ENCODE measurements at regions not wholly inside any gene's neighbourhood (a gene's known extent, or its start where the extent isn't known, plus 50 kb on each side); places are given as distances from the start of the nearest gene placed in this dataset.

DNA sequence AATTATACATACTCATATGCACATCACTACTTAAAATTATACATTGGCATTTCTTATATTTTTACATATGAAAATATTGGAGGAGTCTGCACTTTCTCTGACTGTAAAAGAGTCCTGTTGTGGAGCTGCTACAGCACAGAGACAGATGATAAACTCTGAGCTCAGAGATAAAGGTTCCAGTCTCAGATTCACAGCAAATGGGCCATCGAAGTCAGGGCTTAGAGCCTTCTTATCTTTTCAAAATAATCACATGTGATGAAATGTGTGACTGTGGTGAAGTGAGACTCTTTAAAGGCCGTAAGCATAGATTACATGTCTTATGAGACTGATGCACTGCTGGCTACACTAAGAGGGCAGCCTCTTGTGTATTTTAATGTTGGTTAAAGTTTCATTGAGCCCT, 187.5 kb upstream of the SYNPR start:
- Histone ChIP-seq H3K27me3 (replicated peaks in 2 of 5; ENCODE audit: control insufficient read depth in 4 of 5, insufficient read depth in 5 of 5, low read length in 4 of 5) (no peaks in the 10 kb centered on the region), H3K27ac (ENCODE audit: insufficient read depth in 1 of 2, low read depth in 1 of 2, low read length in 2 of 2, poor library complexity in 1 of 2, severe bottlenecking in 2 of 2) (no peak overlapping the region), H3K4me3 (ENCODE audit: control insufficient read depth in 1 of 7, extremely low read depth in 1 of 7, insufficient read depth in 4 of 7, low read depth in 2 of 7, low read length in 6 of 7) (no peak overlapping the region), H3K36me3 (ENCODE audit: control insufficient read depth in 4 of 4, insufficient read depth in 4 of 4, low read length in 3 of 4) (no peaks in the 10 kb centered on the region), H3K9me3 (ENCODE audit: control extremely low read depth in 1 of 5, control insufficient read depth in 4 of 5, insufficient read depth in 2 of 5, low read depth in 1 of 5, low read length in 4 of 5) (no peaks in the 10 kb centered on the region), H3K4me1 (ENCODE audit: control extremely low read depth in 1 of 4, control insufficient read depth in 4 of 4, insufficient read depth in 4 of 4, low read length in 3 of 4) (no peaks in the 10 kb centered on the region)
- ChIA-PET CTCF (no interaction called here), POLR2A (no interaction called here)
- DNase-seq = no peak
- 86% methylated on average over 2 of the region's 2 CpGs for WGBS (ENCODE audit: insufficient coverage)

- ChIA-PET POLR2A (interaction anchor here (0.6 kb wide), 1 partner anchor 27 kb away, joined by 3 read pairs; no protein-coding TSS in a partner anchor), CTCF (no interaction called here)
- 46% methylated on average over 2 of the region's 5 CpGs for WGBS (ENCODE audit: insufficient coverage)
- no peaks in the 10 kb centered on the region for H3K9me3 ChIP-seq (ENCODE audit: control extremely low read depth in 1 of 5, control insufficient read depth in 4 of 5, insufficient read depth in 2 of 5, low read depth in 1 of 5, low read length in 4 of 5)
- no peaks in the 10 kb centered on the region for H3K27me3 ChIP-seq (replicated peaks in 2 of 5; ENCODE audit: control insufficient read depth in 4 of 5, insufficient read depth in 5 of 5, low read length in 4 of 5)
- no peak for DNase-seq
- H3K4me3 ChIP-seq (ENCODE audit: control insufficient read depth in 1 of 7, extremely low read depth in 1 of 7, insufficient read depth in 4 of 7, low read depth in 2 of 7, low read length in 6 of 7) = no peak overlapping the region
- H3K27ac ChIP-seq (ENCODE audit: insufficient read depth in 1 of 2, low read depth in 1 of 2, low read length in 2 of 2, poor library complexity in 1 of 2, severe bottlenecking in 2 of 2) = no peak overlapping the region
- no peaks in the 10 kb centered on the region for H3K36me3 ChIP-seq (ENCODE audit: control insufficient read depth in 4 of 4, insufficient read depth in 4 of 4, low read length in 3 of 4)
- no peaks in the 10 kb centered on the region for H3K4me1 ChIP-seq (ENCODE audit: control extremely low read depth in 1 of 4, control insufficient read depth in 4 of 4, insufficient read depth in 4 of 4, low read length in 3 of 4)
These were observed 185.6 kb upstream of the SYNPR start for GRCh38 chr3:63092515-63092914.

- H3K27ac ChIP-seq (ENCODE audit: insufficient read depth in 1 of 2, low read depth in 1 of 2, low read length in 2 of 2, poor library complexity in 1 of 2, severe bottlenecking in 2 of 2) = no peak overlapping the region
- ChIA-PET CTCF (interaction anchor here (0.7 kb wide), 1 partner anchor 9 kb away, joined by 3 read pairs; no protein-coding TSS in a partner anchor), POLR2A (no interaction called here)
- no peak for DNase-seq
- H3K36me3 ChIP-seq (ENCODE audit: control insufficient read depth in 4 of 4, insufficient read depth in 4 of 4, low read length in 3 of 4) = no peaks in the 10 kb centered on the region
- no peaks in the 10 kb centered on the region for H3K27me3 ChIP-seq (replicated peaks in 2 of 5; ENCODE audit: control insufficient read depth in 4 of 5, insufficient read depth in 5 of 5, low read length in 4 of 5)
- H3K9me3 ChIP-seq (ENCODE audit: control extremely low read depth in 1 of 5, control insufficient read depth in 4 of 5, insufficient read depth in 2 of 5, low read depth in 1 of 5, low read length in 4 of 5) = no peaks in the 10 kb centered on the region
- no peak overlapping the region for H3K4me3 ChIP-seq (ENCODE audit: control insufficient read depth in 1 of 7, extremely low read depth in 1 of 7, insufficient read depth in 4 of 7, low read depth in 2 of 7, low read length in 6 of 7)
- no peaks in the 10 kb centered on the region for H3K4me1 ChIP-seq (ENCODE audit: control extremely low read depth in 1 of 4, control insufficient read depth in 4 of 4, insufficient read depth in 4 of 4, low read length in 3 of 4)
- 100% methylated on average over 1 of the region's 4 CpGs for WGBS (ENCODE audit: insufficient coverage)
These were observed 183.3 kb upstream of the SYNPR start for GRCh38 chr3:63094642-63095408.

GRCh38 chr3:63096248-63097058, 181.7 kb upstream of the SYNPR start:
- no peak overlapping the region for H3K27ac ChIP-seq (ENCODE audit: insufficient read depth in 1 of 2, low read depth in 1 of 2, low read length in 2 of 2, poor library complexity in 1 of 2, severe bottlenecking in 2 of 2)
- no peaks in the 10 kb centered on the region for H3K4me1 ChIP-seq (ENCODE audit: control extremely low read depth in 1 of 4, control insufficient read depth in 4 of 4, insufficient read depth in 4 of 4, low read length in 3 of 4)
- no peaks in the 10 kb centered on the region for H3K27me3 ChIP-seq (replicated peaks in 2 of 5; ENCODE audit: control insufficient read depth in 4 of 5, insufficient read depth in 5 of 5, low read length in 4 of 5)
- 95% methylated on average over 32 of the region's 32 CpGs for WGBS (ENCODE audit: insufficient coverage)
- POLR2A ChIA-PET = no interaction called here
- H3K4me3 ChIP-seq (ENCODE audit: control insufficient read depth in 1 of 7, extremely low read depth in 1 of 7, insufficient read depth in 4 of 7, low read depth in 2 of 7, low read length in 6 of 7) = no peak overlapping the region
- H3K9me3 ChIP-seq (ENCODE audit: control extremely low read depth in 1 of 5, control insufficient read depth in 4 of 5, insufficient read depth in 2 of 5, low read depth in 1 of 5, low read length in 4 of 5) = no peaks in the 10 kb centered on the region
- DNase-seq = no peak
- H3K36me3 ChIP-seq (ENCODE audit: control insufficient read depth in 4 of 4, insufficient read depth in 4 of 4, low read length in 3 of 4) = no peaks in the 10 kb centered on the region
- CTCF ChIA-PET = interaction anchor here (1.3 kb wide), 1 partner anchor 22 kb away, joined by 4 read pairs; no protein-coding TSS in a partner anchor

- CTCF ChIA-PET = no interaction called here
- no peaks in the 10 kb centered on the region for H3K9me3 ChIP-seq (ENCODE audit: control extremely low read depth in 1 of 5, control insufficient read depth in 4 of 5, insufficient read depth in 2 of 5, low read depth in 1 of 5, low read length in 4 of 5)
- H3K27me3 ChIP-seq (replicated peaks in 2 of 5; ENCODE audit: control insufficient read depth in 4 of 5, insufficient read depth in 5 of 5, low read length in 4 of 5) = no peaks in the 10 kb centered on the region
- POLR2A ChIA-PET = no interaction called here
- no peaks in the 10 kb centered on the region for H3K4me1 ChIP-seq (ENCODE audit: control extremely low read depth in 1 of 4, control insufficient read depth in 4 of 4, insufficient read depth in 4 of 4, low read length in 3 of 4)
- no peak for DNase-seq
- no peak overlapping the region for H3K4me3 ChIP-seq (ENCODE audit: control insufficient read depth in 1 of 7, extremely low read depth in 1 of 7, insufficient read depth in 4 of 7, low read depth in 2 of 7, low read length in 6 of 7)
- 99% methylated on average over 7 of the region's 11 CpGs for WGBS (ENCODE audit: insufficient coverage)
- no peak overlapping the region for H3K27ac ChIP-seq (ENCODE audit: insufficient read depth in 1 of 2, low read depth in 1 of 2, low read length in 2 of 2, poor library complexity in 1 of 2, severe bottlenecking in 2 of 2)
- no peaks in the 10 kb centered on the region for H3K36me3 ChIP-seq (ENCODE audit: control insufficient read depth in 4 of 4, insufficient read depth in 4 of 4, low read length in 3 of 4)
These were observed 180.7 kb upstream of the SYNPR start for GRCh38 chr3:63097396-63097795.

- no peaks in the 10 kb centered on the region for H3K4me1 ChIP-seq (ENCODE audit: control extremely low read depth in 1 of 4, control insufficient read depth in 4 of 4, insufficient read depth in 4 of 4, low read length in 3 of 4)
- ChIA-PET POLR2A (no interaction called here), CTCF (no interaction called here)
- DNase-seq = no peak
- H3K4me3 ChIP-seq (ENCODE audit: control insufficient read depth in 1 of 7, extremely low read depth in 1 of 7, insufficient read depth in 4 of 7, low read depth in 2 of 7, low read length in 6 of 7) = no peak overlapping the region
- H3K27me3 ChIP-seq (replicated peaks in 2 of 5; ENCODE audit: control insufficient read depth in 4 of 5, insufficient read depth in 5 of 5, low read length in 4 of 5) = no peaks in the 10 kb centered on the region
- H3K36me3 ChIP-seq (ENCODE audit: control insufficient read depth in 4 of 4, insufficient read depth in 4 of 4, low read length in 3 of 4) = no peaks in the 10 kb centered on the region
- WGBS (ENCODE audit: insufficient coverage) = 92% methylated on average over 3 of the region's 3 CpGs
- no peaks in the 10 kb centered on the region for H3K9me3 ChIP-seq (ENCODE audit: control extremely low read depth in 1 of 5, control insufficient read depth in 4 of 5, insufficient read depth in 2 of 5, low read depth in 1 of 5, low read length in 4 of 5)
- H3K27ac ChIP-seq (ENCODE audit: insufficient read depth in 1 of 2, low read depth in 1 of 2, low read length in 2 of 2, poor library complexity in 1 of 2, severe bottlenecking in 2 of 2) = no peak overlapping the region
These were observed 161.2 kb upstream of the SYNPR start for GRCh38 chr3:63116922-63117321.

DNA sequence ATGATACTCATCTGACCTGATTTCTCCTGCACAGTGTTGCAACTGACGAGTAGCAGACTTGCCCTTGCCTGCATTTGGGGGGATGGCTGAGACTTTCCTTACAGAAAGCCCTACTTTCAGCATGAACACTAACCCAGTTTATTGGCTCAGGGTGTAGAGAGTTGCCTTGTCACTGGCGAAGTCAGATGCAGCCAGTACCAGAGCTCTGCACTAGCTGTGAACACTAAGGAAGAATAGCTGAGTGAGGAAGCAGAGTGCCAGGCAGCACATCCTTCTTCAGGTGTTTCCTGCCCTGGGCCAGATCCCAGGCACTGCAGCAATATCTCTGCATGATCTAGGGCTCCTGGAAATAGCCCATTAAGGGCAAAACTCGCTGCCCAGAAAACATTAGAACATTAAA, 154.0 kb upstream of the SYNPR start:
- H3K4me3 ChIP-seq (ENCODE audit: control insufficient read depth in 1 of 7, extremely low read depth in 1 of 7, insufficient read depth in 4 of 7, low read depth in 2 of 7, low read length in 6 of 7) = no peak overlapping the region
- H3K36me3 ChIP-seq (ENCODE audit: control insufficient read depth in 4 of 4, insufficient read depth in 4 of 4, low read length in 3 of 4) = no peaks in the 10 kb centered on the region
- no peak overlapping the region for H3K27ac ChIP-seq (ENCODE audit: insufficient read depth in 1 of 2, low read depth in 1 of 2, low read length in 2 of 2, poor library complexity in 1 of 2, severe bottlenecking in 2 of 2)
- H3K9me3 ChIP-seq (ENCODE audit: control extremely low read depth in 1 of 5, control insufficient read depth in 4 of 5, insufficient read depth in 2 of 5, low read depth in 1 of 5, low read length in 4 of 5) = no peaks in the 10 kb centered on the region
- 48% methylated on average over 3 of the region's 3 CpGs for WGBS (ENCODE audit: insufficient coverage)
- no peak for DNase-seq
- H3K27me3 ChIP-seq (replicated peaks in 2 of 5; ENCODE audit: control insufficient read depth in 4 of 5, insufficient read depth in 5 of 5, low read length in 4 of 5) = no peaks in the 10 kb centered on the region
- no peaks in the 10 kb centered on the region for H3K4me1 ChIP-seq (ENCODE audit: control extremely low read depth in 1 of 4, control insufficient read depth in 4 of 4, insufficient read depth in 4 of 4, low read length in 3 of 4)
- ChIA-PET POLR2A (no interaction called here), CTCF (interaction anchor here (0.7 kb wide), 1 partner anchor 499 kb away, joined by 3 read pairs; no protein-coding TSS in a partner anchor)
